ENCODE measurements at regions not wholly inside any gene's neighbourhood (a gene's known extent, or its start where the extent isn't known, plus 50 kb on each side); places are given as distances from the start of the nearest gene placed in this dataset.

DNA sequence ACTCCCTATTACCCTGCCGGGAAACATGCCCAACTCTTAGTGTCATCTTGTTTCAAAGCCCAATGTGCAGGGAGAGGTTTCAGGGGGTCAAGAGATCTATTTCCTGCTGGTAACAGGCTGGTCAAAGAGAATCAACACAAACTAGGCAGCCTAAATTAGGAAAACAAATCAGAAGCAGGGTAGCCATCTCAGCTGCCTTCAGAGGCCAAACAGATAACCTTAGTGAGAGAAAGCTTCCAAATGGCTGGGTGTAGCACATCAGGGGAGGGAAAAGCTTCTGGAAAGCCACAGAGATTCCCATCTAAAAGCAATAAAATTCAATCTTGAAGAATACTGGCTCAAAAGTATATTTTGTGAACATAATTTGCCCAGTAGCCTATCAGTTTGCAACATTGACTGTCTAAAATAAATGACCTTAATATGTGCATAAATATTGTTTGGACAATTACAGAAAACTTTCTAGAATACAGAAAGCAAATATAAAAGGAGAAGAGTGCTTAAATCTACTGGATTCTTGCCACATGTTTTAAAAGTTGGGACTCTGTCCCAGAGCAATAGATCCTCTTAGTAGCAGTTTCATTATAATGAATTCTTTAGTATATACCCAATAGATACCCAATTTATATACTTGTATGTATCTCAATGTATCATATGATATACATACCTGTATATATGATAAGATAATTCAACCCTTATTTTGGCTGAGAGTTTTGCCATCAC lies 371.9 kb upstream of the RARB start:
- intact Hi-C loops (cut with micrococcal nuclease), result no loop called here
- Mint-ChIP-seq H3K9me3 (peaks cover 8% of the 10 kb centered on the region), H3K4me3 (no peak overlapping the region), H3K27me3 (no peaks in the 10 kb centered on the region), H3K36me3 (ENCODE audit: low read depth) (no peaks in the 10 kb centered on the region), H3K4me1 (ENCODE audit: low read depth) (no peaks in the 10 kb centered on the region), H3K27ac (no peak overlapping the region)

DNA sequence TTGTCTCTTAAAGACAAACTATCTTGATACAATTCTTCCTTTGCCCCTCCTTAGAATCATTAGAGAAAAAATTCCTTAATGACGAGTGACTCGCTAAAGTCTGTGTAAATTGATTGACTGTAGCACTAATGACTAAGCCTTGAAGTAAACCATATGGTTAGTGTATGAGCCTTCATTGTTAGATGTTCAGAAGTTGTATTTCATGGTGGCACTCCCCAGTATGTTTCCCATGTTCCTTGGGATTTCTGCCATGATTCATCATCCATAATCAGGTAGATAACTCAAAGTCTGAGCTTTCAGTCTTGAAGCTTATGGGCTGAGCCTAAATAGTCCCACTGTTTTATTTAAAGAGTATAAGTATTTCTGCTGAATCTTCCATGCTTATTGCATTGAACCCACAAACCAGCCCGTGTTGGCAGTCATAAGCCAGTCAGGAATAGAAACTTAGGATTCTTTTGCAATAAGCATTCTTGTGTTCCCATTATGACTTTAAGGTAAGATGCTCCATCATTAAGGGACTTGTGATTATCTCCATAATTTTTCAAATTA lies 371.2 kb upstream of the RARB start:
- Mint-ChIP-seq H3K4me3 (no peak overlapping the region), H3K27ac (no peak overlapping the region), H3K27me3 (no peaks in the 10 kb centered on the region), H3K9me3 (peaks cover 8% of the 10 kb centered on the region), H3K4me1 (ENCODE audit: low read depth) (no peaks in the 10 kb centered on the region), H3K36me3 (ENCODE audit: low read depth) (no peaks in the 10 kb centered on the region)
- intact Hi-C loops (cut with micrococcal nuclease), result no loop called here

DNA sequence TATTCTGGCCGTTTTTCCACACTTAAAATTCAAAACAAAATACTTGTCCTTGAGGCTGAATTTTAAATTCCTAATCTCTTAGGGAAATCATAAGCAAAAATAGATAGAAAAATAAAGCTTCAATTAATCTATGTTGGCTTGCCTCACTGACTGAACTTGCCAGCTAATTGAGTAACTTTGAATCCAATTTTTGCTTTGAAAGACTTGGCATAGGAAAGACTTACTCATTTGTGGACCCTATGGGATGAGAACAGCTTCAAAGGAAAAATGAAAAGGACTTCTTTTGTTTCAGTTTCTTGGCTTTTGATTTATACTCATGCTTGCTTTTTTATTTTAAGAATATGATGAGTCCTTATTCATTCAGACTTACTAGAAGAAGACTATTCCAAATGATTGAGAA lies 370.7 kb upstream of the RARB start:
- no peaks in the 10 kb centered on the region for H3K27me3 Mint-ChIP-seq
- no peak overlapping the region for H3K27ac Mint-ChIP-seq
- H3K36me3 Mint-ChIP-seq (ENCODE audit: low read depth), result no peaks in the 10 kb centered on the region
- H3K4me1 Mint-ChIP-seq (ENCODE audit: low read depth), result no peaks in the 10 kb centered on the region
- no peak overlapping the region for H3K4me3 Mint-ChIP-seq
- H3K9me3 Mint-ChIP-seq, result peaks cover 8% of the 10 kb centered on the region
- intact Hi-C loops (cut with micrococcal nuclease), result no loop called here

DNA sequence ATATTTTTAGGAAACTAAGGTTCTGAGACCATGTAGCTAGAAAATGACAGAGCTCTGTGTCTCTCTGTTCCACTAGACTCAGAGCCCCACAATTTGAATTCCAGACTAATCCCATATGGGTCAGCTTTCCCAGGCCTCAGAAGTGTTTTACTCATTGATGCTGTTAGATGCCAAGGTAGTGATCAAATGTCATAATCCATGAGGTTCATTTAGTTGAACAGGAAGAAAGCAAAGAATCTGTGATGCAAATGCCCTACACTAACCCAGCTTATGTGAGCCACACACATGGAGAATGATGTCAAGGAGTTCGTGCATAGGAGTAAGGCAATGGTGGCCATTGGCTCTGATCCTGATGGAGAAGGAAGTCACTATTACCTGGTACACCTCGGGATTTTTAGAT lies 363.4 kb upstream of the RARB start:
- no peak overlapping the region for H3K27ac Mint-ChIP-seq

DNA sequence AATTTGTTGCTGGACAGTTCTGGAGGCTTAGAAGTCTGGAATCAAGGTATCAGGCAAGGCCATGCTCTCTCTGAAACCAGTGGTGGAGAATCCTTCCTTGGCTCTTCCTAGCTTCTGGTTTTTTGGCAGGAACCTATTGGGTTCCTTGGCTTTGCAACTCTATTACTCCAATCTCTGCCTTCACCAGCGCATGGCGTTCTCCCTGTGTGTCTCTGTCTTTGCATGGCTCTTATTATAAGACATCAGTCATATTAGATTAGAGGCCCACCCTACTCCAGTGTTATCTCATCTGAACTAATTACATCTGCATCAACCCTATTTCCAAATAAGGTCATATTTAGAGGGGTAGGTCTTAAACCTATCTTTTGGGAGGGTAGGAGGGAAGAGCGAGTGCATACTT lies 358.1 kb upstream of the RARB start:
- Mint-ChIP-seq H3K9me3 (peaks cover 10% of the 10 kb centered on the region), H3K27me3 (no peaks in the 10 kb centered on the region), H3K4me3 (no peak overlapping the region), H3K4me1 (ENCODE audit: low read depth) (no peaks in the 10 kb centered on the region), H3K27ac (no peak overlapping the region), H3K36me3 (ENCODE audit: low read depth) (no peaks in the 10 kb centered on the region)
- intact Hi-C loops (cut with micrococcal nuclease), result no loop called here

More for the DNA sequence above, 363.4 kb upstream of the RARB start:
- Mint-ChIP-seq H3K36me3 (ENCODE audit: low read depth) (no peaks in the 10 kb centered on the region), H3K4me3 (no peak overlapping the region), H3K9me3 (peaks cover 10% of the 10 kb centered on the region), H3K27me3 (no peaks in the 10 kb centered on the region), H3K4me1 (ENCODE audit: low read depth) (no peaks in the 10 kb centered on the region)
- intact Hi-C loops (cut with micrococcal nuclease), result no loop called here

DNA sequence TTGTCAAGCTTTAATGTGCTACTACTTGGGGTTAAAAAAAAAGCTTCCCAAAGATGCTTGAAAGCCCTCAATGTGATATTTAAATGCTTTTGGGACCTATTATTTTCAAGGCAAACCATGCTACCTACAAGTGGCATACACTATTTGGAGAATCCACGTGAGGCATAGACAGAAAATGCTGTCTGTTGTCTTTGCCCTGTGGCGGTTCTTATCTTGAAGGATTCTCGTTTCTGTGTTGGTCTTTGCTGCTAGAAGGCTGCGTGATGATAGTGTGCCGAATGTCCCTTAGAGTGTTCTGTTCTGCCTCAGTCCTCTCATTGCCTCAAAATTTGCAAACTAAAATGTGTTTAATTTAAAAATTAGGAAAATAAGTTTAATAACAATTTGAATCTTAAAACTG lies 356.2 kb upstream of the RARB start:
- Mint-ChIP-seq H3K4me3 (no peak overlapping the region), H3K9me3 (peaks cover 8% of the 10 kb centered on the region), H3K4me1 (ENCODE audit: low read depth) (no peaks in the 10 kb centered on the region), H3K27me3 (no peaks in the 10 kb centered on the region), H3K36me3 (ENCODE audit: low read depth) (no peaks in the 10 kb centered on the region), H3K27ac (no peak overlapping the region)
- intact Hi-C loops (cut with micrococcal nuclease), result no loop called here

DNA sequence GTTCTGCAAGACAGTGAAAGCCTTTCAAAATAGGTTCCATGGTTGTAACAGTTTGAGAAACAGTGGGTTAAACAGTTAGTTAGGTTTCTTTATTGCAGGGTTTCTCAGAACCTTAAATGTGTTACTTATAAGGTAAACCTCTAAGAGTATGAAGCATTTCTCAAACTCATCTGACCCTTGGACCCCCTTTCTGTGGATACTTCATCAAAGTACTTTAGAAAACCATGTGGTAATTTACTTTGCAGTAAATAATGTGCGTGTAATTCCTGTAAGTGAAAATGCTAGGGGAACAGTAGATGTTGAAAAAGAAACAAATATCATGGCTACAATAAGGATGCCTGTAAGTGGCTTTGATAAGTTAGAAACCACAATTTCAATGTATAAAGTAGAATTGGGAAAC lies 354.6 kb upstream of the RARB start:
- Mint-ChIP-seq H3K27ac (no peak overlapping the region), H3K9me3 (no peaks in the 10 kb centered on the region), H3K27me3 (no peaks in the 10 kb centered on the region), H3K36me3 (ENCODE audit: low read depth) (no peaks in the 10 kb centered on the region), H3K4me1 (ENCODE audit: low read depth) (no peaks in the 10 kb centered on the region), H3K4me3 (no peak overlapping the region)
- intact Hi-C loops (cut with micrococcal nuclease), result no loop called here

DNA sequence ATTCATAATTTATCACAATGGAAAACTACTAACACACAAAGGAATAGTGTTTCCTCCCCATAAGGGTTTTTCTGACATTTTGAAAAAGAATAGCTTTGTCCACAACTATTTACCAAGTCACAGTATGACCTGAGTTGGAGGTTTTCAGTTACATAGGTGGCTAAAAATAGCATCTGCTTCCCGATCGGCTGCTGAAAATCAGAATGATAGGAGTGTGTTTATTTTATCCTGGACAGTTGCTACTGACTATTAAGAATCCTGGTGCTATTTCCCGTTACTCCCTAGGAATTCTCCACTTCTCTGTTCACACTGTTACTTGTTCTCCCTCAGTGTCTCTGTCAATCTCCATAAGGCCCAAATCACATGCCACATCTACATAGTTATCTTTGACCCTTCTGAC lies 353.9 kb upstream of the RARB start:
- no peaks in the 10 kb centered on the region for H3K4me1 Mint-ChIP-seq (ENCODE audit: low read depth)
- no peaks in the 10 kb centered on the region for H3K36me3 Mint-ChIP-seq (ENCODE audit: low read depth)
- no peak overlapping the region for H3K27ac Mint-ChIP-seq
- no peaks in the 10 kb centered on the region for H3K9me3 Mint-ChIP-seq
- H3K27me3 Mint-ChIP-seq, result no peaks in the 10 kb centered on the region
- intact Hi-C loops (cut with micrococcal nuclease), result no loop called here
- H3K4me3 Mint-ChIP-seq, result no peak overlapping the region

DNA sequence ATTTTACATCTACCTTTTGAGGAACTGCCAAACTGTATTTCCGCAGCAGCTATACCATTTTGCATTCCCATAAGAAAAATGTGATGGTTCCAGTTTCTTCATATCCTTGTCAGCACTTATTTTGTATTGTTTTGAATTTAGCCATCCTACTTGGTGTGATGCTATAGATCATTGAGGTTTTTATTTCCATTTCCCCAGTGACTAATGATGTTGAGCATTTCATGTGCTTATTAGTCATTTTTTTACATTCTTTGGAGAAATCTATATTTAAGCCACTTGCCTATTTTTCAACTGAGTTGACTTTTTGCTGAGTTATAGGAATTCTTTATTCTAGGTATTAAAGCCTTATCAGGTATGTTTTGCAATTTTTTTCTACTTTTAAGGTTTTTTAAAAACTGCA lies 347.6 kb upstream of the RARB start:
- intact Hi-C loops (cut with micrococcal nuclease), result no loop called here
- no peak overlapping the region for H3K4me3 Mint-ChIP-seq
- H3K36me3 Mint-ChIP-seq (ENCODE audit: low read depth), result no peaks in the 10 kb centered on the region
- H3K27me3 Mint-ChIP-seq, result no peaks in the 10 kb centered on the region
- H3K9me3 Mint-ChIP-seq, result peaks cover 19% of the 10 kb centered on the region
- H3K4me1 Mint-ChIP-seq (ENCODE audit: low read depth), result no peaks in the 10 kb centered on the region
- H3K27ac Mint-ChIP-seq, result no peak overlapping the region

DNA sequence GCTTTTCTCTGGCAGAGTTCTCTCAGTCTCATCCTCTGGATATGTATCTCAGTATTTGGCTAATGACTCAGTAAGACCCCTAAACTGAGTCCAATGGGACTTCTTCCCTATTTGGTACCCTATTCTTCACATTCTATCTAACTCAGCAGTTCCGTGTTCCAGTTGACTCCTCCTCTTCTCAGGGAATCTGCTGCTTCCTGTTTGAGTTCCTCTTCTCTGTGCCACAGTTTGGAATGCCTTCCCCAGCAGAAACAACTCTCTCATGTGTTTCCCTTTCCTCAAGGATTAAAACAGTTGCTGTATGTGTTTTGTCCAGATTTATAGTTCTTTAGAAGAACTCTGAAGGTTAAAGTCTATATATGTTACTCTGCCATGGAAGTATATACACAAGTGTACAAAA lies 344.0 kb upstream of the RARB start:
- Mint-ChIP-seq H3K36me3 (ENCODE audit: low read depth) (no peaks in the 10 kb centered on the region), H3K9me3 (peaks cover 24% of the 10 kb centered on the region), H3K27me3 (no peaks in the 10 kb centered on the region), H3K4me1 (ENCODE audit: low read depth) (no peaks in the 10 kb centered on the region), H3K27ac (no peak overlapping the region), H3K4me3 (no peak overlapping the region)
- intact Hi-C loops (cut with micrococcal nuclease), result no loop called here

DNA sequence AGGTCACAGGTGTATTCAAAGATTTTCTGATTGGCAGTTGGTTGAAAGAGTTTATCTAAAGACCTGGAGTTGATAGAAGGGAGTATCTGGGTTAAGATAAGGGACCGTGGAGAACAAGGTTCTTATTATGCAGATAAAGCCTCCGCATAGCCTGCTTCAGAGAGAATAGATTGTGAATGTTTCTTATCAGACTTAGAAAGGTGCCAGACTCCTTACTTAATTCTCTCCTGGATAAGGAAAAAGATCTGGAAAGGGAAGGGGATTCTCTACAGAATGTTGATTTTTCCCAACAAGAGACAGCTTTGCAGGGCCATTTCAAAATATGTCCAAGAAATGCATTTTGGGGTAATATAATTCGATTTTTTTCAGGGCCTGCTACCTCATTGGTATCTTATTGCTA lies 341.3 kb upstream of the RARB start:
- intact Hi-C loops (cut with micrococcal nuclease), result no loop called here
- Mint-ChIP-seq H3K27ac (no peak overlapping the region), H3K4me3 (no peak overlapping the region), H3K36me3 (ENCODE audit: low read depth) (no peaks in the 10 kb centered on the region), H3K27me3 (no peaks in the 10 kb centered on the region), H3K9me3 (peaks cover 24% of the 10 kb centered on the region), H3K4me1 (ENCODE audit: low read depth) (no peaks in the 10 kb centered on the region)

DNA sequence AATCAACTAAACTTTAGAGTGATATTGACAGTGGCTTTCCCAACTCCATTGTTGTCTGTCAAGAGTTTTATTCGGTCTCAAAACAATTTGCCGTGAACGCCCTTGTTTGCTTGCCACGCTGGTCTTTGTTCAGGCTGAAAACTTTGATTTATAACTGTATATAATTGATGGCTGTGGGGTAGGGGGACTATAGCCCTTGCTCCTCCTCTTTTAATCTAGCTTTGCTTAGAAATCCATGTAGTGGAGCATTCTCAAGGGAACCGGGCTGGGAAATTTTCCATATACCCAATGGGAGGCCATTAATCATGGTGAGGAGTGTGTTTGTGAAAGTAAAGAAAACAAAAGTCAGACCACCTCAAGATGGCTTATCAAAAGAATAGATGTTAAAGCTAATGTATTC lies 339.8 kb upstream of the RARB start:
- H3K4me3 Mint-ChIP-seq, result no peak overlapping the region
- H3K4me1 Mint-ChIP-seq (ENCODE audit: low read depth), result no peaks in the 10 kb centered on the region
- no peaks in the 10 kb centered on the region for H3K27me3 Mint-ChIP-seq
- intact Hi-C loops (cut with micrococcal nuclease), result no loop called here
- H3K36me3 Mint-ChIP-seq (ENCODE audit: low read depth), result no peaks in the 10 kb centered on the region
- H3K9me3 Mint-ChIP-seq, result peaks cover 22% of the 10 kb centered on the region
- H3K27ac Mint-ChIP-seq, result no peak overlapping the region

DNA sequence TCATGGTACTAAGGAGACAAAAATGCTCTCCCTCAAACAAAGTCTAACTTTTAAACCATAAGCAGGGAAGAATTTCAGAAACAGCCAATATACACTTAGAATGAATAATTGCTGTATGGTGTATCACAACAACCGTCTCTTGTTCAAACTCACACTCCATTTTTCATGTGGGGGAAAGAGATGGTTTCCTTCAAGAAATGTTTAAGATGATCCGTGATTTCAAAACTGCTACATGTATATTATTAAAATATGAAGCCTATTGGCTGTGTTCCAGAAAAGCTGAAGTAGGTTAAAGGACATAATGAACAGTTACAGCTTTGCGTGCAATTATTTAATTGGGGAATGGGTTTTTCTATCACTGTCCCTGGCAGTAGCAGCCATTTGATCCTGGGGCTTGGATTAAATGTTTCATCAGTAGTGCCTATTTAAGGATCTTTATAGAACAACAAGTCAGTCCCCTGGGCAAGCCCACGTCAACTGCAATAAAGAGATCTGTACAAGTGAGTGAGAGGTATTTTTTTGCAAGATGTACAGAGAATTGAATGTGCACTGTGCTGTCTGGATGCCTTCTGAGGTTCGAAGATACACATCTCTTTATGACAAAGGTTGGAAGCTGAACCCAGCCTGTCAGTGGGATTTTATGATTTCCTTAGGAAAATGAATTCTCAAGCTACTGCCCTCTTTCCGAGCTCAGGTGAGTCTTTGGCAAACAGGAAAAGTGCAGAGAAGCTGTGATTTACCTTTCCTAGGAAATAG lies 337.2 kb upstream of the RARB start:
- no peaks in the 10 kb centered on the region for H3K4me1 Mint-ChIP-seq (ENCODE audit: low read depth)
- H3K4me3 Mint-ChIP-seq, result no peak overlapping the region
- intact Hi-C loops (cut with micrococcal nuclease), result no loop called here
- no peak overlapping the region for H3K27ac Mint-ChIP-seq
- peaks cover under 1% of the 10 kb centered on the region for H3K9me3 Mint-ChIP-seq
- H3K27me3 Mint-ChIP-seq, result no peaks in the 10 kb centered on the region
- H3K36me3 Mint-ChIP-seq (ENCODE audit: low read depth), result no peaks in the 10 kb centered on the region

DNA sequence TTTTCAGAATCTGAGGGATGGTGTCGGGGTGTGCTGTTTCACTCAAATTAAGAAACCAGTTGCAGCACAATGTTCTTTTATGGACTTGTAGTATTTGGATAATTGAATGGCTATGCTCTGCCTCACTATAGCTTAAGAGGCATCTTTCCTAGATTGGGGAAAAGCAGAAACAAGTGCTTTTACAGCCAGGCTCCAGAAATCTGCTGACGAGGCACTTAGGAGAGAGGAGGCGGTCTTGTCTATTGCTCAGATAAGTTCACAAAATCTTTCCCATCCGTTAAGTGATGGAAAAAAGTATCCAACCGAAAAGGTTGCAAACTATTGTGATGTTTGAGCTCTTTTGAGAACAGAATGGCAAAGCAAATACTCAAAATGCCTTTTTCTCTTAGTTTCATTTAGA lies 336.1 kb upstream of the RARB start:
- intact Hi-C loops (cut with micrococcal nuclease), result no loop called here

More for the DNA sequence above, 336.1 kb upstream of the RARB start:
- H3K27ac Mint-ChIP-seq, result no peak overlapping the region
- no peaks in the 10 kb centered on the region for H3K4me1 Mint-ChIP-seq (ENCODE audit: low read depth)
- no peaks in the 10 kb centered on the region for H3K36me3 Mint-ChIP-seq (ENCODE audit: low read depth)
- no peak overlapping the region for H3K4me3 Mint-ChIP-seq
- no peaks in the 10 kb centered on the region for H3K9me3 Mint-ChIP-seq
- no peaks in the 10 kb centered on the region for H3K27me3 Mint-ChIP-seq

All from dendritic cell treated with granulocyte-macrophage colony-stimulating factor and Interleukin-4, amounts not matched to agents 40 ng/mL and 50 ng/mL, for 4 days (primary cell).